ENCODE measurements at regions not wholly inside any gene's neighbourhood (a gene's known extent, or its start where the extent isn't known, plus 50 kb on each side); places are given as distances from the start of the nearest gene placed in this dataset.

GRCh38 chrX:11953615-11954014 lies 184.7 kb upstream of the FRMPD4 start:
- TF ChIP-seq, protein P1, sequence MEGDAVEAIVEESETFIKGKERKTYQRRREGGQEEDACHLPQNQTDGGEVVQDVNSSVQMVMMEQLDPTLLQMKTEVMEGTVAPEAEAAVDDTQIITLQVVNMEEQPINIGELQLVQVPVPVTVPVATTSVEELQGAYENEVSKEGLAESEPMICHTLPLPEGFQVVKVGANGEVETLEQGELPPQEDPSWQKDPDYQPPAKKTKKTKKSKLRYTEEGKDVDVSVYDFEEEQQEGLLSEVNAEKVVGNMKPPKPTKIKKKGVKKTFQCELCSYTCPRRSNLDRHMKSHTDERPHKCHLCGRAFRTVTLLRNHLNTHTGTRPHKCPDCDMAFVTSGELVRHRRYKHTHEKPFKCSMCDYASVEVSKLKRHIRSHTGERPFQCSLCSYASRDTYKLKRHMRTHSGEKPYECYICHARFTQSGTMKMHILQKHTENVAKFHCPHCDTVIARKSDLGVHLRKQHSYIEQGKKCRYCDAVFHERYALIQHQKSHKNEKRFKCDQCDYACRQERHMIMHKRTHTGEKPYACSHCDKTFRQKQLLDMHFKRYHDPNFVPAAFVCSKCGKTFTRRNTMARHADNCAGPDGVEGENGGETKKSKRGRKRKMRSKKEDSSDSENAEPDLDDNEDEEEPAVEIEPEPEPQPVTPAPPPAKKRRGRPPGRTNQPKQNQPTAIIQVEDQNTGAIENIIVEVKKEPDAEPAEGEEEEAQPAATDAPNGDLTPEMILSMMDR (IDR thresholded peaks at IDR 0.05), result no peak
- TF ChIP-seq ZFX (IDR thresholded peaks at IDR 0.05; ENCODE audit: borderline replicate concordance), result no peak
